ENCODE measurements at regions not wholly inside any gene's neighbourhood (a gene's known extent, or its start where the extent isn't known, plus 50 kb on each side); places are given as distances from the start of the nearest gene placed in this dataset.
A peak's percentile ranks its signal among the peaks of the same experiment; 100 is the strongest.

- no peak for TF ChIP-seq CTCF (IDR thresholded peaks at IDR 0.05; ENCODE audit: borderline replicate concordance, extremely low read depth, insufficient read depth)
- Histone ChIP-seq H3K9ac (ENCODE audit: low read length in 3 of 3) (no peak overlapping the region), H3K27me3 (ENCODE audit: control insufficient read depth, insufficient read depth, low read length) (no peaks in the 10 kb centered on the region), H3K36me3 (ENCODE audit: control insufficient read depth in 2 of 3, insufficient read depth in 3 of 3, low read length in 3 of 3) (no peaks in the 10 kb centered on the region), H3K4me3 (ENCODE audit: low read length in 3 of 3) (no peak overlapping the region), H3K9me3 (ENCODE audit: control insufficient read depth in 2 of 3, insufficient read depth in 1 of 3, low read length in 3 of 3) (no peaks in the 10 kb centered on the region), H3K27ac (ENCODE audit: low read depth in 2 of 2, low read length in 2 of 2) (no peak overlapping the region), H3K4me1 (ENCODE audit: control insufficient read depth in 2 of 3, insufficient read depth in 2 of 3, low read depth in 1 of 3, low read length in 3 of 3) (no peaks in the 10 kb centered on the region)
- FAIRE-seq = no peak
- DNase-seq = peak in 1 of 5 donors; percentile 12
- intact Hi-C loops (cut with DNase I) = no loop called here
These were observed 792.8 kb upstream of the PIK3C3 start for GRCh38 chr18:41162191-41162590.

- Histone ChIP-seq H3K36me3 (ENCODE audit: control insufficient read depth in 2 of 3, insufficient read depth in 3 of 3, low read length in 3 of 3) (no peaks in the 10 kb centered on the region), H3K9ac (ENCODE audit: low read length in 3 of 3) (no peak overlapping the region), H3K4me1 (ENCODE audit: control insufficient read depth in 2 of 3, insufficient read depth in 2 of 3, low read depth in 1 of 3, low read length in 3 of 3) (no peaks in the 10 kb centered on the region), H3K27me3 (ENCODE audit: control insufficient read depth, insufficient read depth, low read length) (no peaks in the 10 kb centered on the region), H3K9me3 (ENCODE audit: control insufficient read depth in 2 of 3, insufficient read depth in 1 of 3, low read length in 3 of 3) (no peaks in the 10 kb centered on the region), H3K4me3 (ENCODE audit: low read length in 3 of 3) (no peak overlapping the region), H3K27ac (ENCODE audit: low read depth in 2 of 2, low read length in 2 of 2) (no peak overlapping the region)
- TF ChIP-seq CTCF (IDR thresholded peaks at IDR 0.05; ENCODE audit: borderline replicate concordance, extremely low read depth, insufficient read depth) = no peak
- FAIRE-seq = no peak
- intact Hi-C loops (cut with DNase I) = no loop called here
- DNase-seq = no peak
These were observed 798.9 kb upstream of the PIK3C3 start for GRCh38 chr18:41155910-41156851.

- no peaks in the 10 kb centered on the region for H3K27me3 ChIP-seq (ENCODE audit: control insufficient read depth, insufficient read depth, low read length)
- no peak overlapping the region for H3K9ac ChIP-seq (ENCODE audit: low read length in 3 of 3)
- H3K36me3 ChIP-seq (ENCODE audit: control insufficient read depth in 2 of 3, insufficient read depth in 3 of 3, low read length in 3 of 3) = no peaks in the 10 kb centered on the region
- H3K4me1 ChIP-seq (ENCODE audit: control insufficient read depth in 2 of 3, insufficient read depth in 2 of 3, low read depth in 1 of 3, low read length in 3 of 3) = no peaks in the 10 kb centered on the region
- H3K27ac ChIP-seq (ENCODE audit: low read depth in 2 of 2, low read length in 2 of 2) = no peak overlapping the region
- TF ChIP-seq CTCF (IDR thresholded peaks at IDR 0.05; ENCODE audit: borderline replicate concordance, extremely low read depth, insufficient read depth) = no peak
- no peak overlapping the region for H3K4me3 ChIP-seq (ENCODE audit: low read length in 3 of 3)
- no peaks in the 10 kb centered on the region for H3K9me3 ChIP-seq (ENCODE audit: control insufficient read depth in 2 of 3, insufficient read depth in 1 of 3, low read length in 3 of 3)
- DNase-seq (no peak), FAIRE-seq (no peak)
- intact Hi-C loops (cut with DNase I) = no loop called here
These were observed 800.0 kb upstream of the PIK3C3 start for GRCh38 chr18:41155025-41155424.
